ENCODE measurements at regions not wholly inside any gene's neighbourhood (a gene's known extent, or its start where the extent isn't known, plus 50 kb on each side); places are given as distances from the start of the nearest gene placed in this dataset.

- no peak overlapping the region for H3K9ac ChIP-seq (ENCODE audit: extremely low read depth, insufficient read length, low read length)
- H4K91ac ChIP-seq (ENCODE audit: insufficient read length, low read depth, low read length): no peak overlapping the region
- H3K56ac ChIP-seq (ENCODE audit: insufficient read length, low read depth, low read length): no peak overlapping the region
- WGBS (ENCODE audit: extremely low coverage, insufficient read length, low lambda C conversion rate): no CpG with 5 or more reads among the region's 3 CpGs
- H3K9me3 ChIP-seq (ENCODE audit: control insufficient read depth, low read depth, low read length): no peaks in the 10 kb centered on the region
- no peak overlapping the region for H2AFZ ChIP-seq (ENCODE audit: low read length)
- H4K8ac ChIP-seq (replicated peaks; ENCODE audit: insufficient read length, low read depth, low read length): no peak overlapping the region
- H3K27ac ChIP-seq (ENCODE audit: insufficient read length, low read depth, low read length): no peak overlapping the region
- H2BK15ac ChIP-seq (ENCODE audit: low read depth, low read length): no peak overlapping the region
- no peak overlapping the region for H3K4me2 ChIP-seq (ENCODE audit: insufficient read depth, insufficient read length, low read length)
- no peaks in the 10 kb centered on the region for H3K79me2 ChIP-seq (ENCODE audit: insufficient read depth, low read length)
- H3K18ac ChIP-seq (ENCODE audit: insufficient read length, low read depth, low read length): no peak overlapping the region
- H3K4ac ChIP-seq (ENCODE audit: low read depth, low read length): no peak overlapping the region
- H3K27ac Mint-ChIP-seq: no peak overlapping the region
- no peak overlapping the region for H2BK20ac ChIP-seq (ENCODE audit: low read depth, low read length, poor library complexity, severe bottlenecking)
- H3K4me1 Mint-ChIP-seq: no peaks in the 10 kb centered on the region
- no peak overlapping the region for H3T11ph ChIP-seq (ENCODE audit: low read length)
- H3K4me1 ChIP-seq (ENCODE audit: insufficient read depth, low read length): no peaks in the 10 kb centered on the region
- H4K20me1 ChIP-seq (ENCODE audit: control insufficient read depth, insufficient read depth, insufficient read length): no peaks in the 10 kb centered on the region
- no peaks in the 10 kb centered on the region for H3K23me2 ChIP-seq (ENCODE audit: insufficient read length, low read depth, low read length, poor library complexity, severe bottlenecking)
- no peaks in the 10 kb centered on the region for H3K9me3 Mint-ChIP-seq
- no peak overlapping the region for H4K5ac ChIP-seq (ENCODE audit: insufficient read length, low read depth, low read length)
- H2BK120ac ChIP-seq (ENCODE audit: low read depth, low read length, poor library complexity, severe bottlenecking): no peak overlapping the region
- H3K36me3 Mint-ChIP-seq (ENCODE audit: insufficient read depth in 1 of 3, low read depth in 3 of 3): no peaks in the 10 kb centered on the region
- H2BK12ac ChIP-seq (ENCODE audit: insufficient read length, low read depth, low read length): no peak overlapping the region
- no peak overlapping the region for H3K23ac ChIP-seq (ENCODE audit: insufficient read length, low read depth, low read length)
- DNase-seq: no peak
- H3K27me3 Mint-ChIP-seq (ENCODE audit: low read depth): no peaks in the 10 kb centered on the region
- no peaks in the 10 kb centered on the region for H3K79me1 ChIP-seq (ENCODE audit: insufficient read depth, low read depth, low read length, poor library complexity, severe bottlenecking)
- no peaks in the 10 kb centered on the region for H3K27me3 ChIP-seq (ENCODE audit: insufficient read depth, low read length)
- H2AK5ac ChIP-seq (ENCODE audit: insufficient read length, low read length): no peak overlapping the region
- no peak overlapping the region for H3K14ac ChIP-seq (ENCODE audit: insufficient read depth, low read length)
- no peak overlapping the region for H3K4me3 Mint-ChIP-seq
- no peak overlapping the region for H2BK5ac ChIP-seq (ENCODE audit: insufficient read length, low read length)
- TF ChIP-seq CTCF (conservative IDR thresholded peaks at IDR 0.05): no peak
Measured at GRCh38 chr6:126957721-126958120, 160.8 kb upstream of the RSPO3 start.

Data from H9 (cell line).